Kidney glomerular epithelial cell (primary cell): ENCODE measurements at regions not wholly inside any gene's neighbourhood (a gene's known extent, or its start where the extent isn't known, plus 50 kb on each side); places are given as distances from the start of the nearest gene placed in this dataset.
A peak's percentile ranks its signal among the peaks of the same experiment; 100 is the strongest.
"Not testable (repeated sequence)": the region's sequence is repeated elsewhere in the genome, so short reads cannot be mapped to it uniquely, and the experiment has no call there.

Source experiments
- DNase-seq: peaks from one replicate; lab custom pipeline; 2025; lab: John Stamatoyannopoulos, UW

GRCh38 chr14:99035712-99036610 is 236.0 kb downstream of the BCL11B start:
- peak; percentile 89 for DNase-seq

DNA sequence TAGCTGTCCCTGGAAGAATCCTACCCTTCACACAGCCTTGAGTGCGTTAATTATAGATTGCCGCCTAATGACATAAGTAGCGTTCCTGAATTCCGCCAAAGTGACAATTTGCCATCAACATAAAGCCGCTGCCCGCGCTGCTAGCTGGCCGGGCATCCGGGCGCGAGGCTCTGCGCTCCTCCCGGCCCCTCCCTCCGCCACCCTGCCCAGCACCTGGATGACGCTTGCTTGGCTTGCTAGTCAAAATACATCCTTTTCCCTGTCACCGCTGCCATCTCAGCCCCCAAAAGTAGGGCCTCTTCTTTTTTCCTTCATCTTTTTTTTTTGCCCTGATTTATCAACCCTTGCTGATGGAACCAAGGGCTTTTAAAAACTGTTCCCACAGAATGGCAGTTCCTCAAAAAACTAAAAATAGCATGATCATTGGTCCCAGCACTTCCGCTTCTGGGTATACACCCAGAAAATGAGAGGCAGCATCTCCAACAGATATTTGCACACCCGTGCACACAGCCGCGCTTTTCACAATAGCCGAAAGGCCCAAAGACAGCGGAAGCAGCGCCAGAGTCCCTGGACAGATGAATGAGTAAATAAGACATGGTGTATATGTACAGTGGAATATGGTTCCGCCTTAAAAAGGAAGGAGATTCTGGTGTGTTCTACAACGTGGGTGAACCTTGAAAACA is 235.2 kb downstream of the BCL11B start:
- DNase-seq = no peak

DNA sequence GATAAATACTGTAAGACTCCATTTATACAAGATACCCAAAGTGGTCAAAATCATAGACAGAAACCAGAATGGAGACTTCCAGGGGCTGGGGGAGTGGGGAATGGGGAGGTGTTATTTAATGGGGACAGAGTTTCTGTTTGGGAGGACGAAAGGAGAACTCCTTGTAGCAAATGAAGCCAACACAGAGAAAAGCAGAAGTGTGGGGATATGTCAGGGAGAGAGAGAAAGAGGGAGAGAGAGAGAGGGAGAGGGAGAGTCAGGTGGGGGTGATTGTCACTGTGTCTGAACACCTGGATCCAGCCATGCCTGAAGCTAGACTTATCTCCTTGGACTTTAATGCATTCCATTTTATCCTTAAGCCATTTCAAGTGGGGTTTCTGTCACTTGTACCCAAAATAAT is 234.7 kb downstream of the BCL11B start:
- DNase-seq = not testable (repeated sequence)

DNA sequence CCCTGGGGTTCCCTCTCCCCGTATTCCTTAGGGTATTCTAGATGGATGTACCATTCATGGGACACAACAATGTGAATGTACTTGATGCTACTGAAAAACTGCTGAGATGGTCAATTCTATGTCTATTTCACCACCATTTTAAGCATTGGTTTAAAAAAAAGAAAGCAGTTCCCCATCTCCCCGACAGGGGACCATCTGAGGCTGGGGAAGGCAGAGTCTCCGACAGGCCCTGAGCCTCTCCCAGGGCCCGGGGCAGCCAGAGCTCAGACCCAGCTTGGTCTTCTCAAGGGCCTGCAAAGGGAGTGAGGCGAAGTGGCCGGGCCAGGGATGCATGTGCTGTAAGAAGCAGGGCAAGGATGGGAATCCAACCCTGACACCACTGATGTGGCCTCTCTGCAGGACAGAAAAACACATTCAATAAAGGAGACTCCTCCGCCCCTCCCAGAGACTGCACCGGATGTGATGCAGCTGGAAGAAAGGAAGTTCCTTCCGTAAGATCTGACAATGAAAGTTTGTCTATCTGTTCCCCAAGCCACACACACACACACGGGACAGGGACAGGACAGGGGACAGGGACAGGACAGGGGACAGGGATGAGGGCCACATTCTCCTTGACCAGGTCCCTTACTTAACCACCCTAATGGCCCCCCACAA is 234.1 kb downstream of the BCL11B start:
- no peak for DNase-seq

DNA sequence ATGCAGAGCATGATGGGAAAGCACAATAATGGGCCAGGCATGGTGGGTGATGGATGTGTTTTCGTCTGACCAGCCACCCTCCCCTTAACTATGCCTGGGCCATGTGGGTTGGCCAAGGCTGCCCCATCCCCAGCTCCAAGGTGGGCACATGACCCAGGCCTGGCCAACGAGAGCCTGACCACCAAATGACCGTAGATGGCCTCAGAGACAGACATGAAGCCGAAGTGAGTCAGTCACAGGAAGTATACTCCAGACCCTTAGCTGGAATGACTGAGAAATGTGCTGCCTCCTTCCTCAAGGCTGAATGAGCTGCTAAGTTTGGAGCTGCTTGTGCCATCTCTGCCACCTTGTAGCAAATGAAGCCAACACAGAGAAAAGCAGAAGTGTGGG is 233.6 kb downstream of the BCL11B start:
- DNase-seq = peak; percentile 0

DNA sequence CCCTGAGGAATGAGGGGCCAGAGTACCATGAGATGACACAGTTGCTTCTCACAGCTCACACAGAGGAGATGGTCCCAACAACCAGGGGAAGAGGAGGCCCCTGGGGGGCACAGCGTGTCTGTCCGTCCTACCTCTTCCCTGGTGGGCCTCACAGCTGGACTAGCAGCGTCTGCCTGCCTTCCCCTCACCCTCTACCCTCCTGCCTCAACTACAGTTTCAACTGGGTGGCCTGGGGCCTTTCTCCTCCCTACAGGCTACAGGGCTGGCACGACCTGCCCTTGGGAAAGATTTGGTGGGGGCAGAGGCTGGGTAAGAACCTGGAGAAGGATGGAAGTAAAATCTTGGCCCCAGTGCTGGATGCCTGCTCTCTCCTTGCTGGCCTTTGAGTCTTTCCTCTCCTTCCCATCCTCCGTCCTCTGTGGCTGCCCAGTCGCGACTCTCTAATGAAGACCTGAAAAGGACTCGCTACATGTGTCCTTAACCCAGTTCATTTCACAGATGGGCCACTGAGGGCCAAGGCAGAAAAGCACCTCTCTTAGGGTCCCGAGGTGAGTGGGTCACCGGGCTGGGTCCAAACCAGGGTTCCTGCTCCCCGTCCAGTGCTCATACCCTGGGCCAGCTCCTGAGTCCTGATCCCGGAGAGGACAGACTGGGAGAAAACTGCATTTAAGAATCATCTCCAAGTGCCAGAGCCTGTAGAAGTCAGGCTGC is 232.5 kb downstream of the BCL11B start:
- no peak for DNase-seq

DNA sequence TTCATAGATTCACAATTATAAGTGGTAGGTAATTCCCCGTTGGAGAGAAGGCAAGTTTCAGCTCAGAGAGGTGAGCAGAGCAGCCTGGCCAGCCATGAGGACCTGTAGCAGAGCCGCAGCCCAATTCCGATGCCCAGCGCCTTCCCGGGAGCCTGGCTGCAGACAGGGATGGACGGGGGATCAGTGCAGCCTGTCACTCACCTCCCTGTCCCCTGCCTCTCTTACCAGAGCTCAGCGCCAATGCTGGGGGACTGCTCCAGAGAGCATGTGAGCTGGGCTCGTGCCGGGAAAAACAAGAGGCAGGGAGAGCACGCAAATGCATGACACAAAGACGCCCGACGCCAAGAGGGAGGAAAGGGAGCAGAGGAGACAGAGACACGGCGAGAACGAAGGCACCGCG is 231.9 kb downstream of the BCL11B start:
- no peak for DNase-seq

DNA sequence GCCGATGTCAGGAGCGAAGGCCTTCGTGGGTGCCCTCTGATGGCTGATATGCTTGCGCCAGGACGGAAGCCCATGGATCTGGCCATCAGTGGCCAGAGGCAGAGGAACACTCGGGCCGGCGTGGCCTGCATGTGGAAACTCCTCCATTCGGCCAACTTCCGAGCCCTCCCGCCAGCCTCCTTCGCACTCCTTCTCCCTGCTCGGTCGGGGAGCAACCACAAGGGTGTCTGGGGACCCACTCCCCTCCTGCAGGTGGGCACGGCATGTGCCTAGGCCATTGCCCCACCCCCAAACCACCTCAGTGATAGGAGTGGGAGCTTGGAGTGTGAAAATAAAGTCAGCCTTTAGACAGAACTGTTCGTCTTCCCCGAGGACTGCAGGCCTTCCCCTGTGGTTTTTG is 231.3 kb downstream of the BCL11B start:
- no peak for DNase-seq

DNA sequence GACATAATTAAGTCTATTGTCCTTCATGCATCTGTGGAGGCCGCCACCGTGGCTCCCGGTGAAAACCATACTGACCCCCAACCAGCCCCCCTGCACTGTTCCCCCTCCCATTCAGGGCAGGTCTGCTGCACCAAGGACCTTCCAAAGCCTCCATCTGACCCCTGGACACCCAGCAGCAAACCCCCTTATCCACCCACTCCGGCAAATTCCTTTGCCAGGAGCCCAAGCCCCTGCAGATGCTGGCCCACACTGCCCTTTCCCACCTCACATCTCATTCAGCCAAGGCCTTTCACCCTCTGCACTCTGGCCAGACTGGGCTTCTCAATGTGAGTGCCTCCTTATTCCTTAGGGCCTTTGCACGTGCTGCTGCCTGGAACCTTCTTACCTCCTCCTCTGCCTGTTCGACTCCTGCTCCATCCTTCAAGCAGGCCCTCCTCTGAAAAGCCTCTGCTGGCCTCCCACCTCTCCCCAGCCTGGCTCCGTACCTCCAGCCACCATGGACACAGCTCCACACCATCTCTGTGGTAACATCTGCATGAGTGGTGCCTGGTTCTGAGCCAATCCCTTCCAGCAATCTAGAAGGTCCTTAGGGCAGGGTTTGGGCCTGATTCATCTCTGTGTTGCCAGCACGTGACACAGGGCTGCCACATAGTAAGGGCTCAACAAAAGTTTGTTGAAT is 230.7 kb downstream of the BCL11B start:
- no peak for DNase-seq

DNA sequence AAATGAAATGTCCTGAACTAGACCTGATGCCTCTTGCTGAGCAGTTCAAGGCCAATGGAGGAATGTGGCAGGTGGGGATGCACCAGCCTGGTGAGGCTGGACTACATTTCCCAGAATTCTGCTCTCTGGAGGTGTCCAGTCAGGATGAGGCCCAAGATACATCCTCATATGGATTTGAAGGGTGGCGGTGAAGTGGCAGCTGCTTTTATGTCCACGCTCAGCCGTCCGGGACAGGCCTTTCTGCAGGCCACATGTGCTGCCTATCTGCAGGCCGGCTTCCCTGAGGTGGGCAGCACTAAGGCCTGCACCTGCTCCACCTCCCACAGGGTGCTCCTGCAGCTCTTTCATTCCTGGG is 230.2 kb downstream of the BCL11B start:
- DNase-seq = no peak

DNA sequence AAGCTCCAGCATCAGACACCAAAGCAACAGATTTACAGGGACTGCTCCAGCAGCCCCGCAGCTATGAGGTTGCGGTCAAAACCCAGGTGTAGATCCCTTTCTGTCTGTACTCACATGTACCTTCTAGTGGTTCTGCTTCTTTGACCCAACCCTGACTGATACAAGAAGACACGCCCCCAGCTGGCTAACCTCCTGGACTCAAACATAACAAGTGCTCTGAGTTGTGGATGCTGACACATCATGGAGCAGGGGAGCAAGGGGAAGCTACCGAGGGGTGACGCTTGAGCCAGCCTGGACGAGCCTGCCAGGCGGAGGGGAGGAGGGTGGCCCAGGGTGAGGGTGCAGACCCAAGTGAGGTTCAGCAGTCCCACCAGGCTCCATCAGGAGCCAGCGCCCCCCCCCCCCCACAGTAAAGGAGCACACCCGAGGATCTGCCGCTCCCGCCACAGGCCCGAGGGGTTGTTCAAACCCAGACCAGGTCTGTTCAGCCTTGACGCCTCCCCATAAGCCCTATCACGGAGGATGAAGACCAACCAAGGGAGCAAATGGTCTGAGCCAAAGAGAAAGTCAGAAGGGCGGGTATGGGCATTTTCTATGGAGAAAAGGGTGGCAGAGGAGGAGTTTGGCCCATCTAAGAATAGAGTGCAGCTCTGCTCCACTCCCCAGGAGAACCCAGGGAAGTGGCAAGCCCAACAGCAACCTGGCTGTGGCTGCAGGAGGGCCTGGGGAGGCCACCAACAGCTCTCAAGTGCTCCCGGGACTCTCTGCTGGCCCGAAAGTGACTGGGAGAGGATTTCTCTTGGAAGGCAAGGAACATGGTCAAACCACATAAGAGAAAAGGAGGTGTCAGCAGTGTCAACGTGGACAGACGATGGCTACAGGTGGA is 229.4 kb downstream of the BCL11B start:
- no peak for DNase-seq

DNA sequence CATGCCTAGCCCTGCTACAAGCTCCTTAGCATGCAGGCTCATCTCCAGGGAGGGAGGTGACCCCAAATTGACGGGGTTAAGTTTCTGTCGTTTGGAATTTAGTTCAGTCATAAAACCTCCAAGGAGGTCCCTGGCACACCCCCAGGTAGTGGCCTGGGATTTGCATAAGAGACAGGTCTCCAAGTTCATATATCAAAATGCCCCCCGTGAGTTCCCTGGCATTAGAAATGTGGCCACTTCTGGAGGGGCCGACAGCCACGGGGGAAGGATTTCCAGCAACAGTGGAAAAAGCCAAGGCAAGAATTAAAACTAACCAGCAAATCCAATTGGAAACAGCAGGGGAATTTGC is 228.8 kb downstream of the BCL11B start:
- no peak for DNase-seq

- DNase-seq = no peak
Observed at GRCh38 chr14:99043756-99044155, 228.2 kb downstream of the BCL11B start.

- DNase-seq = no peak
Observed at GRCh38 chr14:99047441-99048031, 224.5 kb downstream of the BCL11B start.

- no peak for DNase-seq
Observed at GRCh38 chr14:99050309-99050708, 221.7 kb downstream of the BCL11B start.

DNA sequence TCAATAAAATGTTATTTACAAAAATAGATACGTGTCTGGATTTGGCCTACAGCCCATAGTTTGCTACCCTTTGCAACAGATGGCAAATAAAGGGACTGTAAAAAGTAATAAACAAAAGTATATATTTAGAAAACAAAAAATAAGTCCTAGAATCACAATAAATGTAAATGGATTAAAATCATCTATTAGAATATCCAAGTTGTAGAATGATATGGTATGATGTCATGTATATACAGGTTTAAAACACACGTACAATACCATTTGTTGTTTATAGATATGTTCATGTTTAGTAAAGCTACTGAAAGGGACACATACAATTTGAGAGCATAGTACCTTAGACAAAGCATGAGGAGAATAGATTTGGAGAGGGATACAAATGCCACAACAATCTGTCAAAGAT is 219.5 kb downstream of the BCL11B start:
- no peak for DNase-seq

GRCh38 chr14:99055019-99055418 is 217.0 kb downstream of the BCL11B start:
- no peak for DNase-seq

DNA sequence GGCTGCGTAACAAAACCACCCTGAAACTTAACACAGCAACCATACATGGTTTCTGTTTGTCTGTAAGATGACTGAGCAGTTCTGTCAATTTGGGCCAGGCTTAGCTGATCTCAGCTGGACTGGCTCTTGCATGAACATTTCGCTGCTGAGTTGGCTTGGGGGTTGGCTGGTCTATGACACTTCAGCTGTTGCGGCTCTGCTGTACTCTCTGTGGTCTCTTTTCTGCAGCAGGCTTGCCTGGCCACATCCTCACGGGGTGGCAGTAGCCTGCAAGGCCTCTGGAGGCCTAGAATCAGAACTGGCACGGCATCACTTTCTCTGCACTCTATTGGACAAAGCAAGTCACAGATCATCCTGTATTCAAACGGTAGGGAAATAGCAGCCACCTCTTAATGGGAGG is 216.2 kb downstream of the BCL11B start:
- no peak for DNase-seq

- no peak for DNase-seq
Observed at GRCh38 chr14:99057576-99058083, 214.4 kb downstream of the BCL11B start.

DNA sequence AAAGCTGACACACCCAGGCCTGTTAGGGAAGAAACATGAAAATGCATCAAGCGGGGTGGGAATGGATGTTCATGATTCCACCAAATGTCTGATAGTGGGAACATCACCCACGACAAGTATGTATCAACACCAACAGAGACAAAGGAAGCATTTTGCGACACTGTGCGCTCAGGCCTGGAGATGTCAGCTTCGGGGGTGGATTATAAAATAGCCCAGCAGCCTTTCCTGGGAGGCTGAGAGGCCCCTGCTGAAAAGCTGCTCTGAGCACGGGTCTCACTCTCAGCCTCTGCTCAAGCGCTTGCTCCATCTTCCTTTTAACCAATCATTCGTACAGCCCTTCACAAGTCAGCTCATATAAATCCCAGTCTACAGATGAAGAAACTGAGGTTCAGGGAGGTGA is 213.5 kb downstream of the BCL11B start:
- no peak for DNase-seq
